ENCODE measurements at regions not wholly inside any gene's neighbourhood (a gene's known extent, or its start where the extent isn't known, plus 50 kb on each side); places are given as distances from the start of the nearest gene placed in this dataset.

DNA sequence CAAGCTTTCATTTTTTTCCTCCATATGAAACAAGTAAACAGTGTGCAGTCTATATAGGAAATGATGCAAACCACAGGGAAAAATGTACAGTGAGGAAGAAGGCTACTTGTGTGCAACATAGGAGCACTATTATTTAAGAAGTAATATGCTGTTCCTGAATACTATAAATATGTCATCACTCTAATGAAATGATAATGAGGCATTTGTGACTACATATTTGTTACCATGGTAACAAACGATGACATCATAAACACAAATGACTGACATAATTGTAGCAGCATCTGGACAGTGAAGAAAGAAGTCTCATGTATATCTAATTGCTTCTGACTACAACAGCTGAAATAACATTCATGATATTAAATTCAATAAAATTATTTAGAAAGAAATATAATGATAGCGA lies 164.8 kb downstream of the C7orf25 start:
- H3K9me3 ChIP-seq, result no peaks in the 10 kb centered on the region
- no peaks in the 10 kb centered on the region for H3K27me3 ChIP-seq (ENCODE audit: insufficient read depth)

DNA sequence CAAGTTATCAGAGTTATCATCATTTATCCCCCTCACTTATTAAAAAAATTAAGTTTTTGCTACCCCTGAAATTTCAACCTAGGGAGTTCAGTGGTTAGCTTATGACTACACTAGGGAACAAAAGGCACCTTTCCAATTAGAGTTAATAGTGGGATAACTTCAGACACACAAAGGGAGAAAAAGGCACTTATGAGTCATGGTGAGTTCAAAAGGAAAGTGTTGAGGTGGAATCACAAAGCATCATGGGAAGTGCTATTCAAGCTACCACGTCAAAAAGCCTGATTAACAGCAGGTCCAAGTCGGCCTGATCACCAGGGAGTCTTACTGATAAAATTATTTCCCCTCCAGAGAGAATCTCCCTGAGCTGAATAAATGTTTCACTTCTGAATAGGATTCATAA lies 165.7 kb downstream of the C7orf25 start:
- CTCF ChIA-PET, result interaction anchor here (0.8 to 3.0 kb wide), 19 partner anchors 10 to 805 kb away, joined by 3 to 15 read pairs (median 4); no protein-coding TSS in a partner anchor

More for the DNA sequence above, 164.8 kb downstream of the C7orf25 start:
- DNase-seq, result no peak
- H3K9ac ChIP-seq, result no peak overlapping the region
- H3K79me2 ChIP-seq (ENCODE audit: insufficient read depth), result no peaks in the 10 kb centered on the region
- TF ChIP-seq NRF1 (IDR thresholded peaks at IDR 0.05; ENCODE audit: low read depth, low read length) (no peak), RXRA (IDR thresholded peaks at IDR 0.05; ENCODE audit: borderline replicate concordance, low read depth) (no peak), MXI1 (IDR thresholded peaks at IDR 0.05; ENCODE audit: low read depth, low read length) (no peak), FOXM1 (IDR thresholded peaks at IDR 0.05; ENCODE audit: low read depth) (no peak), TEAD4 (IDR thresholded peaks at IDR 0.05; ENCODE audit: borderline replicate concordance, insufficient read depth) (no peak), RAD21 (IDR thresholded peaks at IDR 0.05; ENCODE audit: low read length) (no peak), RFX5 (IDR thresholded peaks at IDR 0.05; ENCODE audit: low read length) (no peak), TCF12 (IDR thresholded peaks at IDR 0.05) (no peak), SMC3 (IDR thresholded peaks at IDR 0.05; ENCODE audit: low read depth, low read length) (no peak), CHD2 (IDR thresholded peaks at IDR 0.05; ENCODE audit: low read length, partially characterized antibody) (no peak), ELF1 (IDR thresholded peaks at IDR 0.05) (no peak), RCOR1 (IDR thresholded peaks at IDR 0.05; ENCODE audit: low read length) (no peak), GATA2 (CRISPR knock-in tag; IDR thresholded peaks at IDR 0.05) (no peak)
- TF ChIP-seq, protein P1, sequence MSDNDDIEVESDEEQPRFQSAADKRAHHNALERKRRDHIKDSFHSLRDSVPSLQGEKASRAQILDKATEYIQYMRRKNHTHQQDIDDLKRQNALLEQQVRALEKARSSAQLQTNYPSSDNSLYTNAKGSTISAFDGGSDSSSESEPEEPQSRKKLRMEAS (IDR thresholded peaks at IDR 0.05; ENCODE audit: low read depth), result no peak
- TF ChIP-seq, protein P2, sequence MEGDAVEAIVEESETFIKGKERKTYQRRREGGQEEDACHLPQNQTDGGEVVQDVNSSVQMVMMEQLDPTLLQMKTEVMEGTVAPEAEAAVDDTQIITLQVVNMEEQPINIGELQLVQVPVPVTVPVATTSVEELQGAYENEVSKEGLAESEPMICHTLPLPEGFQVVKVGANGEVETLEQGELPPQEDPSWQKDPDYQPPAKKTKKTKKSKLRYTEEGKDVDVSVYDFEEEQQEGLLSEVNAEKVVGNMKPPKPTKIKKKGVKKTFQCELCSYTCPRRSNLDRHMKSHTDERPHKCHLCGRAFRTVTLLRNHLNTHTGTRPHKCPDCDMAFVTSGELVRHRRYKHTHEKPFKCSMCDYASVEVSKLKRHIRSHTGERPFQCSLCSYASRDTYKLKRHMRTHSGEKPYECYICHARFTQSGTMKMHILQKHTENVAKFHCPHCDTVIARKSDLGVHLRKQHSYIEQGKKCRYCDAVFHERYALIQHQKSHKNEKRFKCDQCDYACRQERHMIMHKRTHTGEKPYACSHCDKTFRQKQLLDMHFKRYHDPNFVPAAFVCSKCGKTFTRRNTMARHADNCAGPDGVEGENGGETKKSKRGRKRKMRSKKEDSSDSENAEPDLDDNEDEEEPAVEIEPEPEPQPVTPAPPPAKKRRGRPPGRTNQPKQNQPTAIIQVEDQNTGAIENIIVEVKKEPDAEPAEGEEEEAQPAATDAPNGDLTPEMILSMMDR (IDR thresholded peaks at IDR 0.05), result no peak
- no peaks in the 10 kb centered on the region for H3F3A ChIP-seq (replicated peaks; ENCODE audit: insufficient read depth)
- no peaks in the 10 kb centered on the region for H4K20me1 ChIP-seq (ENCODE audit: insufficient read depth)
- H2AFZ ChIP-seq (ENCODE audit: low read depth), result no peak overlapping the region
- ChIA-PET POLR2A (no interaction called here), CTCF (interaction anchor here (1.1 to 1.2 kb wide), 2 partner anchors 27 to 428 kb away, joined by 3 read pairs; no protein-coding TSS in a partner anchor)
- H3K36me3 ChIP-seq (replicated peaks in 1 of 2; ENCODE audit: control insufficient read depth in 1 of 2, insufficient read depth in 2 of 2, low read length in 1 of 2), result no peaks in the 10 kb centered on the region
- no peak overlapping the region for H3K4me3 ChIP-seq (ENCODE audit: low read depth in 2 of 2, low read length in 1 of 2)
- WGBS (ENCODE audit: low lambda C conversion rate), result 0% methylated on average over 2 of the region's 2 CpGs
- H3K9me2 ChIP-seq, result no peaks in the 10 kb centered on the region
- no peak overlapping the region for H3K27ac ChIP-seq (ENCODE audit: low read depth in 2 of 2, low read length in 1 of 2)
- H3K4me2 ChIP-seq, result no peak overlapping the region
- no peaks in the 10 kb centered on the region for H3K4me1 ChIP-seq (ENCODE audit: control insufficient read depth in 1 of 2, insufficient read depth in 2 of 2, low read depth in 1 of 2, low read length in 1 of 2)

More for the DNA sequence above, 165.7 kb downstream of the C7orf25 start:
- Histone ChIP-seq H3K9me2 (no peaks in the 10 kb centered on the region), H4K20me1 (ENCODE audit: insufficient read depth) (no peaks in the 10 kb centered on the region), H3K9ac (no peak overlapping the region), H3K79me2 (ENCODE audit: insufficient read depth) (no peaks in the 10 kb centered on the region), H3K4me1 (ENCODE audit: control insufficient read depth in 1 of 2, insufficient read depth in 2 of 2, low read depth in 1 of 2, low read length in 1 of 2) (no peaks in the 10 kb centered on the region), H2AFZ (ENCODE audit: low read depth) (no peak overlapping the region), H3K27ac (ENCODE audit: low read depth in 2 of 2, low read length in 1 of 2) (no peak overlapping the region), H3K4me2 (no peak overlapping the region), H3K36me3 (replicated peaks in 1 of 2; ENCODE audit: control insufficient read depth in 1 of 2, insufficient read depth in 2 of 2, low read length in 1 of 2) (no peaks in the 10 kb centered on the region), H3K4me3 (ENCODE audit: low read depth in 2 of 2, low read length in 1 of 2) (no peak overlapping the region), H3F3A (replicated peaks; ENCODE audit: insufficient read depth) (no peaks in the 10 kb centered on the region), H3K27me3 (ENCODE audit: insufficient read depth) (no peaks in the 10 kb centered on the region), H3K9me3 (no peaks in the 10 kb centered on the region)
- no peak for DNase-seq
- 3% methylated on average over 2 of the region's 2 CpGs for whole genome bisulfite sequencing (ENCODE audit: low lambda C conversion rate)
- POLR2A ChIA-PET, result no interaction called here
- TF ChIP-seq RFX5 (IDR thresholded peaks at IDR 0.05; ENCODE audit: low read length) (no peak), SIN3A (IDR thresholded peaks at IDR 0.05; ENCODE audit: borderline replicate concordance, low read depth, low read length) (no peak)

Measured in SK-N-SH (cell line).